PFSK-1 (cell line): ENCODE measurements at regions not wholly inside any gene's neighbourhood (a gene's known extent, or its start where the extent isn't known, plus 50 kb on each side); places are given as distances from the start of the nearest gene placed in this dataset.

Source experiments
- FOXP2 ChIP-seq: optimal IDR thresholded peaks from 2 replicates; pipeline ENCODE3; 2011; ENCODE audit warnings: borderline replicate concordance, control low read depth, inconsistent platforms; ENCODE audit not compliant: insufficient read depth; ENCODE audit errors: extremely low read length, extremely low read depth
- POLR2AphosphoS5 ChIP-seq: IDR thresholded peaks from 2 replicates; pipeline ENCODE4 v1.6.1; 2012; ENCODE audit warnings: low read depth, mild to moderate bottlenecking, control low read depth, low read length, moderate library complexity
- REST ChIP-seq, 2 experiments: IDR thresholded peaks; 2 replicates each; pipeline versions ENCODE4 v1.6.1 to v1.8.0; 2011 to 2012; ENCODE audit warnings: low read depth in 2 of 2, low read length in 2 of 2, control low read depth in 1 of 2, inconsistent platforms in 1 of 2, mild to moderate bottlenecking in 1 of 2, moderate library complexity in 1 of 2; ENCODE audit not compliant: insufficient read depth in 1 of 2
- SIN3A ChIP-seq: IDR thresholded peaks from 2 replicates; pipeline ENCODE4 v1.6.1; 2012; ENCODE audit warnings: mild to moderate bottlenecking, low read length, moderate library complexity, borderline replicate concordance; ENCODE audit not compliant: insufficient read depth
- TAF1 ChIP-seq: IDR thresholded peaks from 2 replicates; pipeline ENCODE4 v1.6.1; 2012; ENCODE audit warnings: low read length, control low read depth, borderline replicate concordance; ENCODE audit not compliant: insufficient read depth

- TF ChIP-seq REST (IDR thresholded peaks at IDR 0.05; ENCODE audit: insufficient read depth in 1 of 2, low read depth in 2 of 2, low read length in 2 of 2) = no peak
- TF ChIP-seq SIN3A = no peak
- no peak for TF ChIP-seq TAF1
- no peak for TF ChIP-seq FOXP2
- no peak for TF ChIP-seq POLR2AphosphoS5
These were observed 1500.0 kb downstream of the BRD1 start for GRCh38 chr22:48327721-48328120.

GRCh38 chr22:48323746-48324145 is 1503.9 kb downstream of the BRD1 start:
- no peak for TF ChIP-seq FOXP2
- TF ChIP-seq REST (IDR thresholded peaks at IDR 0.05; ENCODE audit: insufficient read depth in 1 of 2, low read depth in 2 of 2, low read length in 2 of 2) = no peak
- TF ChIP-seq POLR2AphosphoS5 = no peak
- no peak for TF ChIP-seq TAF1
- no peak for TF ChIP-seq SIN3A

GRCh38 chr22:48322907-48323306 is 1504.8 kb downstream of the BRD1 start:
- TF ChIP-seq FOXP2 (no peak), SIN3A (no peak), TAF1 (no peak), POLR2AphosphoS5 (no peak), REST (IDR thresholded peaks at IDR 0.05; ENCODE audit: insufficient read depth in 1 of 2, low read depth in 2 of 2, low read length in 2 of 2) (no peak)

- TF ChIP-seq POLR2AphosphoS5 (no peak), REST (IDR thresholded peaks at IDR 0.05; ENCODE audit: insufficient read depth in 1 of 2, low read depth in 2 of 2, low read length in 2 of 2) (no peak), TAF1 (no peak), SIN3A (no peak), FOXP2 (no peak)
These were observed 1505.6 kb downstream of the BRD1 start for GRCh38 chr22:48321986-48322545.

- TF ChIP-seq FOXP2 = no peak
- no peak for TF ChIP-seq TAF1
- TF ChIP-seq REST (IDR thresholded peaks at IDR 0.05; ENCODE audit: insufficient read depth in 1 of 2, low read depth in 2 of 2, low read length in 2 of 2) = no peak
- no peak for TF ChIP-seq SIN3A
- TF ChIP-seq POLR2AphosphoS5 = no peak
These were observed 1506.8 kb downstream of the BRD1 start for GRCh38 chr22:48320683-48321451.
